ENCODE measurements at regions not wholly inside any gene's neighbourhood (a gene's known extent, or its start where the extent isn't known, plus 50 kb on each side); places are given as distances from the start of the nearest gene placed in this dataset.

- TF ChIP-seq REST (IDR thresholded peaks at IDR 0.05; ENCODE audit: low read depth, low read length): no peak
- no peak for TF ChIP-seq PBX3 (IDR thresholded peaks at IDR 0.05)
- no peak for TF ChIP-seq POLR2AphosphoS5 (IDR thresholded peaks at IDR 0.05; ENCODE audit: low read depth, low read length)
- TF ChIP-seq GATA2 (CRISPR knock-in tag; IDR thresholded peaks at IDR 0.05): no peak
- TF ChIP-seq TCF12 (IDR thresholded peaks at IDR 0.05): no peak
- TF ChIP-seq MXI1 (IDR thresholded peaks at IDR 0.05; ENCODE audit: low read depth, low read length): no peak
- no peak for TF ChIP-seq IRF3 (IDR thresholded peaks at IDR 0.05; ENCODE audit: low read depth, low read length)
- no peak for TF ChIP-seq TEAD4 (IDR thresholded peaks at IDR 0.05; ENCODE audit: borderline replicate concordance, insufficient read depth)
- TF ChIP-seq RFX5 (IDR thresholded peaks at IDR 0.05; ENCODE audit: low read length): no peak
- TF ChIP-seq EP300 (IDR thresholded peaks at IDR 0.05; ENCODE audit: borderline replicate concordance in 1 of 2, low read depth in 1 of 2, low read length in 1 of 2): no peak
- TF ChIP-seq FOXM1 (IDR thresholded peaks at IDR 0.05; ENCODE audit: low read depth): no peak
- no peak for TF ChIP-seq TAF1 (IDR thresholded peaks at IDR 0.05; ENCODE audit: borderline replicate concordance, low read depth, low read length)
- Histone ChIP-seq H3K9ac (no peak overlapping the region), H3K9me3 (no peaks in the 10 kb centered on the region), H3K9me2 (no peaks in the 10 kb centered on the region), H3K79me2 (ENCODE audit: insufficient read depth) (no peaks in the 10 kb centered on the region), H3K4me2 (no peak overlapping the region), H3K27me3 (ENCODE audit: insufficient read depth) (no peaks in the 10 kb centered on the region), H3F3A (replicated peaks; ENCODE audit: insufficient read depth) (peaks cover 9% of the 10 kb centered on the region), H3K4me1 (ENCODE audit: control insufficient read depth in 1 of 2, insufficient read depth in 2 of 2, low read depth in 1 of 2, low read length in 1 of 2) (peaks cover 0 to 17% of the 10 kb centered on the region in 2 experiments; a peak in 3 of 4 replicates), H3K4me3 (ENCODE audit: low read depth in 2 of 2, low read length in 1 of 2) (no peak overlapping the region), H3K27ac (ENCODE audit: low read depth in 2 of 2, low read length in 1 of 2) (peak overlapping the region in 1 of 2 experiments; percentile 40; a peak in 2 of 4 replicates), H3K36me3 (replicated peaks in 1 of 2; ENCODE audit: control insufficient read depth in 1 of 2, insufficient read depth in 2 of 2, low read length in 1 of 2) (no peaks in the 10 kb centered on the region), H4K20me1 (ENCODE audit: insufficient read depth) (no peaks in the 10 kb centered on the region), H2AFZ (ENCODE audit: low read depth) (no peak overlapping the region)
- 84% methylated on average over 3 of the region's 3 CpGs for WGBS (ENCODE audit: low lambda C conversion rate)
- ChIA-PET CTCF (interaction anchor here (1.6 to 3.2 kb wide), 2 partner anchors 26 to 88 kb away, joined by 5 to 31 read pairs; no protein-coding TSS in a partner anchor), POLR2A (no interaction called here)
- DNase-seq: no peak
Observed at GRCh38 chr4:80127870-80128419, 54.9 kb upstream of the ANTXR2 start.
